HG02763 (cell line): ENCODE measurements at regions not wholly inside any gene's neighbourhood (a gene's known extent, or its start where the extent isn't known, plus 50 kb on each side); places are given as distances from the start of the nearest gene placed in this dataset.

ENCODE experiments used
- ATAC-seq: cut with Tn5 transposase; IDR thresholded peaks from one replicate; pipeline ENCODE4 v1.9.1; 2021; ENCODE audit warnings: mild to moderate bottlenecking, moderate library complexity; ENCODE audit not compliant: unreplicated experiment

- peak; percentile 61 for ATAC-seq
Observed at GRCh38 chr18:11553098-11553940, 56.1 kb upstream of the SLC35G4 start.

DNA sequence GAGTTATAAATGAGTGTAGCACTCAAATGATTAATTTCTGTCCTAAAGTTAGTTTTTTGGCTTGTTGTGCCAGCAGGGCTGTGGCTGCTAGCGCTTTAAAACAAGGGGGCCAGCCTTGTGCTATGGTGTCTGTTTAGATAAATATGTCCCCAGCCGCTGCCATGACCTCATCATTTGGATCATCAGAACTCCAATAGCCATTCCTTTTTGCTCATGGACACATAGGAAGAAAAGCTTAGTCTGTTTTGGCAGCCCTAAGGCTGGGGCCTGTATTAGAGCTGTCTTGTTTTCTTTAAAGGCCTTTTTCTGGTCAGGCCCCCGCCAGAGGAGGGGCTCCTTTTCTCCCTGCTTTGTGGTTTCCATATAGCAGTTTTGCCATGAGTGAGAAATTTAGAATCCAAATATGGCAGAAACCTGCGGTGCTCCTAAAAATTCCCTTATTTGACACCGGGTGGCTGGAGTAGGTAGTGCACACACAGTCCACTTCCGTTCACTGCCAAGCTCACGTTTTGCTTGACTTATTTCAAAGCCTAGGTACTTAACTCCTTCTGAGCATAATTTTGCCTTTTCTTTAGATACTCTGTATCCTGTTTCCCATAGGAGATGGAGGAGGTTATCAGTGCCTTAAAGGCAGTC, 60.4 kb upstream of the SLC35G4 start:
- no peak for ATAC-seq

DNA sequence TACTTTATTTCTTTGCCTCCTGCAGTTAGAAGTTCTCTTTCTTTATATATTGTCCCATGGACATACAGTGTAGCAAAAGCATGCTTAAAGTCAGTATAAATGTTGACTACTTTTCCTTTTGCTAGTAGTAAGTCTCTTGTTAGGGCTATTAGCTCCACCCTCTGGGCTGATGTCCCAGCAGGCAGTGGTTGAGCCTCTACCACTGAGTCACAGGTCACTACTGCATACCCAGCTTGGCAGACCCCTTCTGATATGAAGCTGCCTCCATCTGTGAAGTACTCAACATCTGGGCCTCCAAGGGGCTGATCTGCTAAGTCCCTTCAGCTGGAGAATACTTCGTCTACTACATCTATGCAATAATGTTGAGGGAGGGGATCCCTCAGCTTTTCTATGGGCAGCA, 61.0 kb upstream of the SLC35G4 start:
- ATAC-seq: no peak

DNA sequence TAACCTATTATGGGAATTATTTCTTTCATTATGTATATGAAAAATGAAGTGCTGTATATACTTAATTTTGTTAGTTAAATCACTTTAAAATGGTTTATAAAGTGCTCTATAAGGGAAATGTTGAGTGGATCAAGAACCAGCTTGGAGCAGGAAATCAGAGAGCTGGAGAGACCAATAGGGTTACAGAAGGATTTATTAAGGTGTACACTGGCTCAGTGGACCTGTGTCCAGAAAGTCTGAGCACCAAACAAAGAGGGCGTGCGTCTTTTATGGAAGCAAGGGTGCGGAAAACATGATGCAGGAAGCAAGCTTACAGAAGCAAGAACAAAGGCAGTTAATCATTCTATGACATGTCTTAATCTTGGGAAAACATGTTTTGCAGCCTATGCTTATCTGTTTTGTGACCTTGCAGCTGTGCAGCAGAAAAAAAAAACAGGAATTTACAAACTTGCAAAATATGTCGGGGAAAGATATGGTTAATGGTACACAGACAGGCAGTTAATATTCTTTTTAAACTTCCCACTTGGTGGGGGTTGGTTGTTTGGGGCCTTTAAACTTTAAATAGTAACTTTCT, 65.2 kb upstream of the SLC35G4 start:
- ATAC-seq: no peak

- no peak for ATAC-seq
Observed at GRCh38 chr18:11541179-11541578, 68.2 kb upstream of the SLC35G4 start.

DNA sequence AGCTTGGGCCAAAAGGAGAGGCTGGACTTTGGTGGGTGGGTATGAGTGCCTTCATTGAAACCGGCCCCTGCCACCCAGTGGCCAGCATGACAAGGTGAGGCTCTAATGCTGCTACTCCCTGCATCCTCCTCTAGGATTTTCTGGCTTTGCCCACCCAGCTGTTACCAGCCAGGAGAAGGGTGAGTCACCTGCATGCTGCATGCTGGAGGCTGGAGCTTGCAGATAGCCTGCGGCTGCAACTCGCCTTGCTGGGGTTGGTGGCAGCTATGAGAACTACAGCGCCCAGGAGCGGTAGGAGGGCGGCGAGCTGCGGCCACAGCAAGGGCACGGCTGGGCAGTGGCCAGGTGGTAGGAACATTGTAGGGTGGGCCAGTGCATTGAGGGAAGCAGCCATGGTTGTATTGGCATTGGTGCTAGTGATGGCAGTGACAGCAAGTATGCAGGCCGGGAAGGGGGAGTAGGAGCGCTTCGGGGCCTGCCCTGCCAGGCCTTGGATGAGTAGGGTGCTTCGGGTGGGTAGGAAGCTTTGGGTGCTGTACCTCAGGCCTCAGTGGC, 75.4 kb upstream of the SLC35G4 start:
- no peak for ATAC-seq

- no peak for ATAC-seq
Observed at GRCh38 chr18:11533513-11533890, 75.9 kb upstream of the SLC35G4 start.

- ATAC-seq: no peak
Observed at GRCh38 chr18:11532758-11533512, 76.5 kb upstream of the SLC35G4 start.

- ATAC-seq: no peak
Observed at GRCh38 chr18:11529081-11529480, 80.3 kb upstream of the SLC35G4 start.

DNA sequence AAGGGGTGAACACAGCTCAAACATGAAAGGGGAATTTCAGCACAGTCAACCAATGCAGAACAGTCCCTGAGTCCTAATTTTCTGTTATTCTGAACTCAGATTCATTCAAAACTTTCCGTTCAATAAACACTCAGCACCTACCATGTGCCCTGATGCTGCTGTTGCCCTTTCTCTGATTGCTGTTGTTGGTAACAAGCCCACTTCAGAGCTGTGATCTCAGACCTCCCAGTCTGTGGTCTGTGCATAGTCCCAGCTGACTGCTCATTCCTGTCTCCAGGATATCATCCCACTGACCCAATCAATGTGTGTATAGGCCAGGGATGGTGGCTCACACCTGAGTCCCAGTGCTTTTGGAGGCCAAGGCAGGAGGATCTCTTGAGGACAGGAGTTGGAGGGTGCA, 82.7 kb upstream of the SLC35G4 start:
- ATAC-seq: no peak

GRCh38 chr18:11523804-11524203, 85.6 kb upstream of the SLC35G4 start:
- ATAC-seq: no peak

DNA sequence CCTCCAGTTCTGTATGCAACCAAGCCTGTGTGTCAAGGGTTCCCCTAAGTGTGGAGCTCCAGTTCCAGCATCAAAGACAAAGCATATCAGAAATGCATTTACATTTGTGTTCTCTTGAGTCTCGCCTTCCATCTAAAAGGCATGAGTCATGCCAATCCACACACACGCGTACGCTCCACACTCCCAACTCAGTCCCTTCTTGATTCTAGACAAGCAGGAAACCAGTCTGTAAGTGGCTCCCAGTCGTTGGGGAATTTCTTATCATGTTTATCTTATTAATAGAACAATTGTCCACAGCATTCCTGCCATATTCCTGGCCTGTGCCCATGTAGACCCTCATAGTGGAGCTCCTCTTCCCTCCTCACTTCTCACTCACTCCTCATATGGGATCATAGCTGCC, 86.4 kb upstream of the SLC35G4 start:
- ATAC-seq: no peak

DNA sequence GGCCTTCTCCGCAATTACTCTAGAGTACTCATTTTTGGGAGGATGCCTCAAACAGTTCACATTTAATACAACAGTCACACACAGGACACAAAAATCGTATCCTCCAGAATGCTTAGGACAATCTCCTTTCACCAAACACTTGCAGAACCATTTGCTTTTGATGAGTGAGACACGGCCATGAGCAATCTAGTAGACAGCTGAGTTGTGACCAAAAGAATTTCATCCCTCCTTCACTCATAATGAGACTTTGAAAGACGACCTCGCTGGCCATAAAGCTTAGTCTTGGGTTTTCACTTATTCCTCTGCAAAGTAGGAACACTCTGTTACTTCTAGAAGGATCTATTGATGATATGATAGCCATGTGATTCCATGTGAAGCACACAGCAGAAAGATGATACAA, 87.5 kb upstream of the SLC35G4 start:
- no peak for ATAC-seq

GRCh38 chr18:11520536-11520935, 88.9 kb upstream of the SLC35G4 start:
- no peak for ATAC-seq

DNA sequence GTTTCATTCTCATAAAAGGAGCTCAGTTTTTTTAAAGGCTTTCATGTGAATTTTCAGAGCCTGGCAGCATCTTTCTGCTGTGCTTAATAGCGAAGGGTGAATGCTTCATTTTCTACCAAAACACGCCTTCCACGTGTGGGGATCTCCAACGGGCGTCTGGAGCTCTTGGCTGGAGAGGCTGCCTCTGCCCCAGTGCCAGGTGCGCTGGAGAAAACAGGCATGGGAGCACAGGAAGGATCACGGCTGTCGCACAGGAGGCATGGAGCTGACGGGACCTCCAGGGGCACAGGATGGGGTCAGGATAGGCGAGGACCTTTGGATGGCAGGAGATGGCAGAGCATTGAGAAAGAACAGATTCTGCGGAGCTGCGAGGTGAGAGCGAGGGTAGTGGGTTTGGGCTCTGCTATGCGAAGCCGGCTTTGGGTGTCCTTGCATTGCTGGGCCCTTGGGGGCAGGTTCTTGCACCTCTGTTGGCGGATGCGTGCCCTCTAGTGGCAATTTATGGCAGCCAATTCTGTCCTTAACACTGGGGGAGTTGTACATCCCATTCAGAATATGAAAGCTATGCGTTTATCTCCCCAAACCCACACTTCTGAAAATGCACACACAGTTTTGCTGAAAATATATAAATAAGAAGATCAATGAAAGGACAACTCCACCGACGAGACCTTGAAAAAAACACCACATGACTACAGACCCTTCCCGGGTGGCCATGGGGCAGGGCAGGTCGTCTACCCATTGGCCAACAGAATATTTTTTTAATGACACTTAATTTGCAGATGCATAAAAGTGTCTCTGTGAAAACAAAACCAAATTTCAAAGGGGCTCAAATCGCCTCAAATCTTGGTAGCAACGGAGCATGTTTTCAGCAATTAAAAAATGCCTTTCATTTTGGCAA, 90.4 kb upstream of the SLC35G4 start:
- ATAC-seq: peak; percentile 75

GRCh38 chr18:11517704-11518103, 91.7 kb upstream of the SLC35G4 start:
- no peak for ATAC-seq

DNA sequence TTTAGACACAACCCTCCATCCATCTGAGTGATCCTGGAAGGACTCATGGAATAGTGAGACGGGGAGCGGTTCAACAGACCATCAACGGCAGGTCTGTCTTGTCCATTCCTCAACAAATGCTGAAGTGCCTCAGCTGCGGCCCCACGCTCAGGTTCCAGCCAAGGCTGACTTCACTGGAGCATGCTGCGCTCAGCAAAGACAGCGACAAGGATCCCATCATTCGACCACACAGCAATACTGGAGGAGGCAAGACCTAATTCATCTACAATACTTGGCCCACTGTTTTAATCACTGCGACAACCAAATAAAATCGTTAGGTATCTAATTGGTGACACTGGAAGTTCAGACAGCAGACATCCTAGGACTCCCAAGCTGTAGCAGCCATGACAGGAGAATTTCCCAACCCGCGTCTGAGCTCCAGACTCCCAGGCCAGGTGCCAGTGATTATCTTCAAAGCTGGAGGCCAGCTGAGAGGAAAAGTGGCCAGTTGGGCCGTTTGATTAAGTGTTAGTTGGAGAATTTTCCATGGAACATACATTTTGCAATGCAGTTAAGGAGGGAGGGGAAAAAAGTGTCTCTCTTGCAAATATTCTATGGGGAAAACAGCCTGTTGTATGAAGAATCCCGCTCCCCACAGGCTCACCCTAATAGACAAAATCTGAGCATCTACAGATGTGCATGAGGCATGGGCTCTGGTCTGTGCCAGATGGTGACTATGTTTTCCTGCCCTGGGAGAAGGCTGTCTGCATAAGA, 92.5 kb upstream of the SLC35G4 start:
- ATAC-seq: no peak

DNA sequence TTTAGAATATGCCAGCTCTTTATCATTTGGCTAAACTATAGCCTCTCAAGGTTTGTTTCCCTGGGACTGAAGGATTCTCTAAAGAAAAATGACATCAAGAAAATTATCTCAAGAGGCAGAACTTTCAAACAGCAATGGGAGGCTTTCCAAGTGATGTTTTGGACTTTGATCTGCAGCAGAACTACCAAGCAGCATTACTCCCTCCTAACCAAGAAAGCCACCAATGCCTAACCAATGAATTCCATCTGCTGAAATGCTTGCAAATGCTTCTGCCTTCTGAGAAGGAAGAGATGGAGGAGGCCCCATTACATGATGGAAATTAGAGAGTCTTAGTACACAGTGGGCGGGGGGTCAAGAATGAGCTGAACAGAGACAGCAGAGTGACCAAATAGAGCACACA, 95.1 kb upstream of the SLC35G4 start:
- no peak for ATAC-seq
